WTC11 (cell line): ENCODE measurements at regions not wholly inside any gene's neighbourhood (a gene's known extent, or its start where the extent isn't known, plus 50 kb on each side); places are given as distances from the start of the nearest gene placed in this dataset.

Experiments
- CTCF ChIP-seq: fragments of 200-600 bp; IDR thresholded peaks from 2 replicates; pipeline ENCODE4 v1.8.0; 2022; ENCODE audit warnings: antibody characterized with exemption
- ESRRA ChIP-seq: sonication (generic); formaldehyde crosslinking; IDR thresholded peaks from 2 replicates; pipeline ENCODE4 v1.8.1; 2022; ENCODE audit warnings: mild to moderate bottlenecking, missing genetic modification reagents, borderline replicate concordance
- RORB ChIP-seq: fragments of 250-450 bp; sonication (Bioruptor Pico); IDR thresholded peaks from 2 replicates; pipeline ENCODE4 v1.9.0; 2021; ENCODE audit warnings: mild to moderate bottlenecking
- SMAD4 ChIP-seq: sonication (generic); formaldehyde crosslinking; IDR thresholded peaks from 2 replicates; pipeline ENCODE4 v1.8.0; 2022; ENCODE audit warnings: mild to moderate bottlenecking, missing genetic modification reagents
- ZNF263 ChIP-seq: sonication (generic); formaldehyde crosslinking; IDR thresholded peaks from 2 replicates; pipeline ENCODE4 v1.8.1; 2022; ENCODE audit warnings: low read depth, mild to moderate bottlenecking, moderate library complexity, missing genetic modification reagents

- TF ChIP-seq ESRRA: no peak
- no peak for TF ChIP-seq SMAD4 (CRISPR knock-in tag)
- peak; percentile 53 for TF ChIP-seq CTCF
- TF ChIP-seq RORB (CRISPR knock-in tag): no peak
- no peak for TF ChIP-seq ZNF263 (CRISPR knock-in tag)
These were observed 132.5 kb upstream of the NHS start for GRCh38 chrX:17242470-17242869.
